A673 (cell line): ENCODE measurements at regions not wholly inside any gene's neighbourhood (a gene's known extent, or its start where the extent isn't known, plus 50 kb on each side); places are given as distances from the start of the nearest gene placed in this dataset.

ENCODE experiments used
- BruUV-seq: library from RNA; stranded (reverse); fragments of 400-500 nt; replicated peaks from 2 replicates; lab custom pipeline; 2021; lab: Mats Ljungman, UMichigan
- CTCF ChIA-PET: fragments of 300-600 bp; sonication (Branson Sonifier 250); formaldehyde crosslinking; loops from one replicate; lab custom pipeline; 2022; ENCODE audit warnings: antibody characterized with exemption; lab: Charles Lee
- POLR2A ChIA-PET: fragments of 300-600 bp; sonication (Branson Sonifier 250); formaldehyde crosslinking; loops from one replicate; lab custom pipeline; 2022; ENCODE audit warnings: antibody characterized with exemption; ENCODE audit not compliant: low non-redundant PET; lab: Charles Lee
- DNase-seq: peaks from one replicate; pipeline ENCODE4 v3.0.0-alpha.2; 2015; ENCODE audit warnings: low spot score
- H3K27ac ChIP-seq: fragments of 200-600 bp; sonication (generic); 2 replicates; pipeline ENCODE4 v1.5.1; 2016; ENCODE audit warnings: mixed run types, low read depth, mild to moderate bottlenecking, mixed read lengths, antibody characterized with exemption, low read length; ENCODE audit not compliant: poor library complexity, severe bottlenecking
- H3K27me3 ChIP-seq: fragments of 200-600 bp; sonication (generic); replicated peaks from 2 replicates; pipeline ENCODE4 v1.6.1; 2017; ENCODE audit warnings: mixed run types, low read depth, mild to moderate bottlenecking, mixed read lengths, antibody characterized with exemption, low read length; ENCODE audit not compliant: insufficient read depth, poor library complexity
- H3K36me3 ChIP-seq: fragments of 200-600 bp; sonication (generic); 2 replicates; pipeline ENCODE4 v1.6.1; 2016; ENCODE audit warnings: mixed run types, mild to moderate bottlenecking, mixed read lengths, antibody characterized with exemption, low read length; ENCODE audit not compliant: insufficient read depth, poor library complexity, severe bottlenecking
- H3K4me1 ChIP-seq: fragments of 200-600 bp; sonication (generic); 2 replicates; pipeline ENCODE4 v1.6.1; 2017; ENCODE audit warnings: mixed run types, mild to moderate bottlenecking, mixed read lengths, antibody characterized with exemption, low read length; ENCODE audit not compliant: insufficient read depth, poor library complexity, severe bottlenecking
- H3K4me3 ChIP-seq: fragments of 200-600 bp; sonication (generic); 2 replicates; pipeline ENCODE4 v1.5.1; 2016; ENCODE audit warnings: low read depth, mixed run types, mild to moderate bottlenecking, mixed read lengths, low read length; ENCODE audit not compliant: poor library complexity, severe bottlenecking
- H3K9me3 ChIP-seq: fragments of 200-600 bp; sonication (generic); 2 replicates; pipeline ENCODE4 v1.6.1; 2016; ENCODE audit warnings: mixed run types, low read depth, mild to moderate bottlenecking, mixed read lengths, antibody characterized with exemption, low read length; ENCODE audit not compliant: poor library complexity, severe bottlenecking
- EZH2 ChIP-seq: fragments of 200-600 bp; sonication (generic); IDR thresholded peaks from 2 replicates; pipeline ENCODE4 v1.6.1; 2017; ENCODE audit warnings: borderline replicate concordance, low read depth, mild to moderate bottlenecking, mixed read lengths, antibody characterized with exemption, low read length; ENCODE audit not compliant: poor library complexity, severe bottlenecking
- intact Hi-C: fragments of 100-400 bp; cut with micrococcal nuclease; formaldehyde crosslinking; loops from one replicate; pipeline ENCODE4 v1.10.0; 2022; ENCODE audit not compliant: unreplicated experiment
- TF ChIP-seq, protein P1 (sequence below): fragments of 300-800, 200-600 bp; sonication (generic); conservative IDR thresholded peaks from 2 replicates; pipeline ENCODE4 v1.5.1; 2017; ENCODE audit warnings: low read depth, mild to moderate bottlenecking, antibody characterized with exemption, low read length, moderate library complexity, mixed read lengths

DNA sequence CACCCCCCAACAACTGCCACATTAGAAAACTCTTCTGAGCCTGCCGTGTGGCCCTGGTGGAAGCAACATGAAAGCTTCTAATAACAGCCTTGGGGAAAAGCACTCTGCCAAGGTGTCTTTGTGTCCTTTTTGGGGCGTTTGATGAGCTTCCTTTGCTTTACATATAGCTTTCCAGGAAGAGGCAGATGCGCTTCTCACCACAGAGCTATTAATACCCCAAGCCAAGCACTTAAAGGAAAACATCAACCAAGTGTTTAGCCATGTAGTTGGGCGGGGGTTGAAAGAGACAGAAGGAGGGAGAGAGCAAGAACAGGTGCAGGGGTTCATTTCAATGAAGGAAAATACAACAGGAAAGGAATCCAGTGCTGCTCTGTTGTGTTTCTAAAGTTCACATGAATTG is 176.1 kb downstream of the VAPA start:
- Histone ChIP-seq H3K9me3 (no peaks in the 10 kb centered on the region), H3K27ac (no peak overlapping the region), H3K4me3 (no peak overlapping the region), H3K27me3 (no peaks in the 10 kb centered on the region), H3K4me1 (no peaks in the 10 kb centered on the region), H3K36me3 (no peaks in the 10 kb centered on the region)
- no peak for DNase-seq
- ChIA-PET CTCF (no interaction called here), POLR2A (no interaction called here)
- no TSS peak for BruUV-seq
- intact Hi-C loops: no loop called here
- no peak for TF ChIP-seq EZH2
- TF ChIP-seq, protein P1, sequence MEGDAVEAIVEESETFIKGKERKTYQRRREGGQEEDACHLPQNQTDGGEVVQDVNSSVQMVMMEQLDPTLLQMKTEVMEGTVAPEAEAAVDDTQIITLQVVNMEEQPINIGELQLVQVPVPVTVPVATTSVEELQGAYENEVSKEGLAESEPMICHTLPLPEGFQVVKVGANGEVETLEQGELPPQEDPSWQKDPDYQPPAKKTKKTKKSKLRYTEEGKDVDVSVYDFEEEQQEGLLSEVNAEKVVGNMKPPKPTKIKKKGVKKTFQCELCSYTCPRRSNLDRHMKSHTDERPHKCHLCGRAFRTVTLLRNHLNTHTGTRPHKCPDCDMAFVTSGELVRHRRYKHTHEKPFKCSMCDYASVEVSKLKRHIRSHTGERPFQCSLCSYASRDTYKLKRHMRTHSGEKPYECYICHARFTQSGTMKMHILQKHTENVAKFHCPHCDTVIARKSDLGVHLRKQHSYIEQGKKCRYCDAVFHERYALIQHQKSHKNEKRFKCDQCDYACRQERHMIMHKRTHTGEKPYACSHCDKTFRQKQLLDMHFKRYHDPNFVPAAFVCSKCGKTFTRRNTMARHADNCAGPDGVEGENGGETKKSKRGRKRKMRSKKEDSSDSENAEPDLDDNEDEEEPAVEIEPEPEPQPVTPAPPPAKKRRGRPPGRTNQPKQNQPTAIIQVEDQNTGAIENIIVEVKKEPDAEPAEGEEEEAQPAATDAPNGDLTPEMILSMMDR: no peak

DNA sequence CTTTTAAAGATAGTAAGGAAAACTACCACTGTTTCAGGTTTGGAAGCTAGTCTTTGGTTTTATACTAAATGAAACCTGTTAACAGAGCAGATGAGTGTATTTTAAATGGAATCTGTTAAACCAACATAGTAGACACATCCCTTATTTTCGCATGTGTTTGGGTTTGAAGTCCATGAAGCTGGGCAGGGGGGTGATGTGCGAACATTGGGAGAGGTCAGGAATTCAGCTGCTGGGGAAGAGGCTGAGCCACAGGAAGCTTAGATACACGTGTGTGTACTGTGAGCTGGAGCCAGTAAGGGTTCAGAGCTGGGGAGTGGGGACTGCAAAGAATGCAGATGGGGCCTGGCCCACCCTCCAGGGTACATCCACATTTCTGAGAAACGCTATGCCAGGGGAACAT is 176.9 kb downstream of the VAPA start:
- DNase-seq: no peak
- Histone ChIP-seq H3K27me3 (no peaks in the 10 kb centered on the region), H3K4me3 (no peak overlapping the region), H3K27ac (no peak overlapping the region), H3K36me3 (no peaks in the 10 kb centered on the region), H3K9me3 (no peaks in the 10 kb centered on the region), H3K4me1 (no peaks in the 10 kb centered on the region)
- TF ChIP-seq, protein P1: no peak
- no peak for TF ChIP-seq EZH2
- no TSS peak for BruUV-seq
- ChIA-PET CTCF (no interaction called here), POLR2A (no interaction called here)
- intact Hi-C loops: no loop called here

DNA sequence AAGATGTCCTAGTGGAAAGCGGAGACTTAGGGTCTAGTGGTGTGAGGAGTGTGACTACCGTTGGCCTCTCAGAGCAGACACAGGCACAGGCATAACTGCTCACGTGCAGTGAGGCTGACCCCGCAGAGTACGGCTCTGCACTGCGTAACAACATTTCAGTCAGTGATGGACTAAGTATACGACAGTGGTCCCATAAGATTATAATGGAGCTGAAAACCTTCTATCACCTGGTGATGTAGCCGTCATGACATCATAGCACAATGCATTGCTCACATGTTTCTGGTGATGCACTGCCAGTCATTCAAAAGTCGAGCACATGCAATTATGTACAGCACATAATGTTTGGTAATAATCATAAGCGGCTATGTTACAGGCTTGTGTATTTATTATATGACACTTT is 179.6 kb downstream of the VAPA start:
- TF ChIP-seq, protein P1: no peak
- TF ChIP-seq EZH2: no peak
- Histone ChIP-seq H3K27ac (no peak overlapping the region), H3K27me3 (no peaks in the 10 kb centered on the region), H3K36me3 (no peaks in the 10 kb centered on the region), H3K4me1 (no peaks in the 10 kb centered on the region), H3K9me3 (no peaks in the 10 kb centered on the region), H3K4me3 (no peak overlapping the region)
- CTCF ChIA-PET: no interaction called here
- BruUV-seq: no TSS peak
- no peak for DNase-seq
- intact Hi-C loops: no loop called here
- POLR2A ChIA-PET: no interaction called here
